GM12878 (cell line): ENCODE measurements at regions not wholly inside any gene's neighbourhood (a gene's known extent, or its start where the extent isn't known, plus 50 kb on each side); places are given as distances from the start of the nearest gene placed in this dataset.

ENCODE experiments used
- ATAC-seq: fragments of 200-7000 bp; cut with Tn5 transposase; 3 replicates; pipeline ENCODE4 v1.9.1; 2020; ENCODE audit warnings: mild to moderate bottlenecking, moderate library complexity
- BruUV-seq: library from RNA; stranded (reverse); fragments of 400-500 nt; replicated peaks from 2 replicates; lab custom pipeline; 2021; lab: Mats Ljungman, UMichigan
- CTCF ChIA-PET: fragments of 300-600 bp; sonication (Branson Sonifier 250); formaldehyde crosslinking; extraction: SDS; loops from one replicate; lab custom pipeline; 2021; ENCODE audit warnings: inconsistent platforms; lab: Yijun Ruan, JAX
- POLR2A ChIA-PET: fragments of 350-600 bp; formaldehyde crosslinking; extraction: SDS; loops from one replicate; lab custom pipeline; 2021; ENCODE audit warnings: inconsistent platforms; lab: Charles Lee
- RAD21 ChIA-PET: fragments of 300-600 bp; sonication (Branson Sonifier 250); formaldehyde crosslinking; loops from one replicate; lab custom pipeline; 2023; ENCODE audit warnings: antibody characterized with exemption; ENCODE audit not compliant: unreplicated experiment; lab: Charles Lee
- SMC1A ChIA-PET: fragments of 300-600 bp; sonication (Branson Sonifier 250); formaldehyde crosslinking; loops from one replicate; lab custom pipeline; 2023; ENCODE audit not compliant: unreplicated experiment, uncharacterized antibody; lab: Charles Lee
- DNase-seq: peaks from one replicate; pipeline ENCODE4 v3.0.0-alpha.2; 2011; ENCODE audit warnings: low read depth, low spot score
- FAIRE-seq: peaks from 3 replicates; lab custom pipeline; 2011; peaks lifted over from hg19 to GRCh38; lab: Jason Lieb, UNC
- H2AFZ ChIP-seq: 2 replicates; pipeline ENCODE4 v1.6.0; 2011; ENCODE audit warnings: low read depth, low read length, control low read depth; ENCODE audit not compliant: control insufficient read depth
- H3K27ac ChIP-seq: 2 replicates; pipeline ENCODE4 v1.5.1; 2011; ENCODE audit warnings: control low read depth; ENCODE audit not compliant: control insufficient read depth, insufficient read depth
- H3K27me3 ChIP-seq, 2 experiments: replicated peaks in 1 of 2; 2 replicates each; pipeline versions ENCODE4 v1.6.0 to v1.6.1; 2011; ENCODE audit warnings: low read length in 1 of 2; ENCODE audit not compliant: control insufficient read depth in 2 of 2, insufficient read depth in 2 of 2
- H3K36me3 ChIP-seq, 2 experiments: 2 replicates each; pipeline ENCODE4 v1.5.1; 2011; ENCODE audit warnings: low read length in 1 of 2; ENCODE audit not compliant: control insufficient read depth in 2 of 2, insufficient read depth in 2 of 2
- H3K4me1 ChIP-seq: 2 replicates; pipeline ENCODE4 v1.6.1; 2011; ENCODE audit warnings: mild to moderate bottlenecking, low read length, moderate library complexity, mixed read lengths; ENCODE audit not compliant: control insufficient read depth, insufficient read depth
- H3K4me2 ChIP-seq: 2 replicates; pipeline ENCODE4 v1.6.0; 2011; ENCODE audit warnings: control low read depth; ENCODE audit not compliant: control insufficient read depth, insufficient read depth
- H3K4me3 ChIP-seq: fragments of 200-600 bp; sonication (generic); 2 replicates; pipeline ENCODE4 v1.5.1; 2016
- H3K79me2 ChIP-seq: 2 replicates; pipeline ENCODE4 v1.6.0; 2011; ENCODE audit warnings: low read length; ENCODE audit not compliant: control insufficient read depth, insufficient read depth
- H3K9ac ChIP-seq: 2 replicates; pipeline ENCODE4 v1.8.0; 2011; ENCODE audit warnings: low read length, control low read depth, mixed read lengths; ENCODE audit not compliant: control insufficient read depth, insufficient read depth
- H3K9me3 ChIP-seq: replicated peaks from 3 replicates; pipeline ENCODE4 v1.5.1; 2011; ENCODE audit warnings: mild to moderate bottlenecking, low read length; ENCODE audit not compliant: control insufficient read depth, insufficient read depth
- H4K20me1 ChIP-seq: 2 replicates; pipeline ENCODE4 v1.6.0; 2011; ENCODE audit not compliant: control insufficient read depth, insufficient read depth
- ATF7 ChIP-seq: fragments of 450-650 bp; IDR thresholded peaks from 2 replicates; pipeline ENCODE4 v1.6.1; 2016; ENCODE audit warnings: low read depth, mild to moderate bottlenecking
- BCL11A ChIP-seq: IDR thresholded peaks from 2 replicates; pipeline ENCODE4 v1.6.1; 2011; ENCODE audit warnings: low read depth, low read length
- BCLAF1 ChIP-seq: fragments of 450-650 bp; IDR thresholded peaks from 2 replicates; pipeline ENCODE4 v1.6.1; 2017; ENCODE audit warnings: antibody characterized with exemption, mild to moderate bottlenecking, moderate library complexity
- CUX1 ChIP-seq: IDR thresholded peaks from 2 replicates; pipeline ENCODE4 v1.6.1; 2012; ENCODE audit warnings: improper control_type of control experiment, low read depth, low read length; ENCODE audit not compliant: insufficient replicate concordance
- JUNB ChIP-seq: IDR thresholded peaks from 2 replicates; pipeline ENCODE4 v1.6.1; 2016; ENCODE audit warnings: antibody characterized with exemption, mild to moderate bottlenecking
- MYC ChIP-seq: IDR thresholded peaks from 2 replicates; pipeline ENCODE4 v1.6.1; 2011; ENCODE audit warnings: mild to moderate bottlenecking, low read length, moderate library complexity, inconsistent platforms; ENCODE audit not compliant: insufficient read depth, insufficient replicate concordance, insufficient read length, severe bottlenecking
- POLR2A ChIP-seq: IDR thresholded peaks from 2 replicates; pipeline ENCODE4 v1.6.1; 2011; ENCODE audit warnings: low read depth, mild to moderate bottlenecking, low read length
- POLR2AphosphoS5 ChIP-seq: IDR thresholded peaks from 2 replicates; pipeline ENCODE4 v1.6.1; 2011; ENCODE audit warnings: mild to moderate bottlenecking, low read length, inconsistent platforms
- SKIL ChIP-seq: fragments of 450-650 bp; IDR thresholded peaks from 2 replicates; pipeline ENCODE4 v1.6.1; 2017; ENCODE audit warnings: mild to moderate bottlenecking, low read depth, inconsistent platforms; ENCODE audit not compliant: poor library complexity, severe bottlenecking
- WGBS: methylation state at CpG from one replicate; pipeline ENCODE4 v1.1.6; 2016; ENCODE audit warnings: low lambda C conversion rate; ENCODE audit not compliant: insufficient replicate concordance, insufficient coverage; ENCODE audit errors: missing lambda C conversion rate; 5-methylcytosine and 5-hydroxymethylcytosine counted together
- in situ Hi-C: fragments of 300-500 bp; cut with MboI; formaldehyde crosslinking; loops from 9 replicates; pipeline ENCODE4 v1.14.3; 2018; ENCODE audit warnings: mixed read lengths
- intact Hi-C: fragments of 100-400 bp; cut with micrococcal nuclease; formaldehyde crosslinking; loops from one replicate; pipeline ENCODE4 v1.14.2; 2022; ENCODE audit not compliant: unreplicated experiment

GRCh38 chr21:33133892-33134291 is 64.0 kb downstream of the OLIG1 start (continued):
- no peak for TF ChIP-seq BCLAF1
- no peak for TF ChIP-seq SKIL
- no peak for TF ChIP-seq ATF7

GRCh38 chr21:33135925-33136324 is 66.0 kb downstream of the OLIG1 start:
- in situ Hi-C loops (no loop called here), intact Hi-C loops (no loop called here)
- Histone ChIP-seq H3K4me1 (no peaks in the 10 kb centered on the region), H3K36me3 (no peaks in the 10 kb centered on the region), H4K20me1 (no peaks in the 10 kb centered on the region), H3K79me2 (no peaks in the 10 kb centered on the region), H3K4me2 (no peak overlapping the region), H3K9ac (no peak overlapping the region), H2AFZ (no peak overlapping the region), H3K4me3 (no peak overlapping the region), H3K9me3 (no peaks in the 10 kb centered on the region), H3K27me3 (no peaks in the 10 kb centered on the region; a peak in 1 of 4 replicates), H3K27ac (no peak overlapping the region)
- no TSS peak for BruUV-seq
- FAIRE-seq (no peak), ATAC-seq (no peak), DNase-seq (no peak)
- CTCF ChIA-PET, result interaction anchor here (1.1 kb wide), 1 partner anchor 60 kb away, joined by 3 read pairs; no protein-coding TSS in a partner anchor
- RAD21 ChIA-PET, result interaction anchor here (1.2 kb wide), 1 partner anchor 61 kb away, joined by 3 read pairs; no protein-coding TSS in a partner anchor
- WGBS, result 80% methylated on average over 8 of the region's 8 CpGs
- POLR2A ChIA-PET, result no interaction called here
- SMC1A ChIA-PET, result no interaction called here
- no peak for TF ChIP-seq BCLAF1
- no peak for TF ChIP-seq JUNB
- no peak for TF ChIP-seq BCL11A
- no peak for TF ChIP-seq CUX1
- TF ChIP-seq MYC, result no peak
- no peak for TF ChIP-seq POLR2AphosphoS5
- TF ChIP-seq POLR2A, result no peak
